ENCODE measurements at regions not wholly inside any gene's neighbourhood (a gene's known extent, or its start where the extent isn't known, plus 50 kb on each side); places are given as distances from the start of the nearest gene placed in this dataset.

GRCh38 chr4:13298655-13299054 lies 185.5 kb downstream of the RAB28 start:
- H3K4me3 ChIP-seq (ENCODE audit: control insufficient read depth, low read depth, low read length) = no peak overlapping the region
- no peak for TF ChIP-seq CTCF (IDR thresholded peaks at IDR 0.05; ENCODE audit: control insufficient read depth, insufficient read depth, low read depth, low read length, missing control alignments)
- no peak for DNase-seq (ENCODE audit: low read depth)

- TF ChIP-seq CTCF (IDR thresholded peaks at IDR 0.05; ENCODE audit: control insufficient read depth, insufficient read depth, low read depth, low read length, missing control alignments) = no peak
- DNase-seq (ENCODE audit: low read depth) = no peak
- no peak overlapping the region for H3K4me3 ChIP-seq (ENCODE audit: control insufficient read depth, low read depth, low read length)
Observed at GRCh38 chr4:13296986-13297385, 187.2 kb downstream of the RAB28 start.

- no peak for TF ChIP-seq CTCF (IDR thresholded peaks at IDR 0.05; ENCODE audit: control insufficient read depth, insufficient read depth, low read depth, low read length, missing control alignments)
- no peak overlapping the region for H3K4me3 ChIP-seq (ENCODE audit: control insufficient read depth, low read depth, low read length)
- no peak for DNase-seq (ENCODE audit: low read depth)
Observed at GRCh38 chr4:13294961-13295605, 189.1 kb downstream of the RAB28 start.

GRCh38 chr4:13292372-13292771 lies 191.8 kb downstream of the RAB28 start:
- no peak for DNase-seq (ENCODE audit: low read depth)
- no peak overlapping the region for H3K4me3 ChIP-seq (ENCODE audit: control insufficient read depth, low read depth, low read length)
- TF ChIP-seq CTCF (IDR thresholded peaks at IDR 0.05; ENCODE audit: control insufficient read depth, insufficient read depth, low read depth, low read length, missing control alignments) = no peak

- DNase-seq (ENCODE audit: low read depth) = no peak
- no peak overlapping the region for H3K4me3 ChIP-seq (ENCODE audit: control insufficient read depth, low read depth, low read length)
- TF ChIP-seq CTCF (IDR thresholded peaks at IDR 0.05; ENCODE audit: control insufficient read depth, insufficient read depth, low read depth, low read length, missing control alignments) = no peak
Observed at GRCh38 chr4:13289391-13289790, 194.7 kb downstream of the RAB28 start.

GRCh38 chr4:13285336-13285735 lies 198.8 kb downstream of the RAB28 start:
- no peak overlapping the region for H3K4me3 ChIP-seq (ENCODE audit: control insufficient read depth, low read depth, low read length)
- no peak for DNase-seq (ENCODE audit: low read depth)
- no peak for TF ChIP-seq CTCF (IDR thresholded peaks at IDR 0.05; ENCODE audit: control insufficient read depth, insufficient read depth, low read depth, low read length, missing control alignments)

GRCh38 chr4:13284932-13285331 lies 199.2 kb downstream of the RAB28 start:
- DNase-seq (ENCODE audit: low read depth) = no peak
- no peak for TF ChIP-seq CTCF (IDR thresholded peaks at IDR 0.05; ENCODE audit: control insufficient read depth, insufficient read depth, low read depth, low read length, missing control alignments)
- no peak overlapping the region for H3K4me3 ChIP-seq (ENCODE audit: control insufficient read depth, low read depth, low read length)
